ENCODE measurements at regions not wholly inside any gene's neighbourhood (a gene's known extent, or its start where the extent isn't known, plus 50 kb on each side); places are given as distances from the start of the nearest gene placed in this dataset.

GRCh38 chr2:13542642-13543041 lies 825.9 kb downstream of the TRIB2 start:
- TF ChIP-seq CTCF (IDR thresholded peaks at IDR 0.05): no peak
- no peak for TF ChIP-seq EZH2 (IDR thresholded peaks at IDR 0.05; ENCODE audit: borderline replicate concordance, insufficient read depth, low read depth, low read length, poor library complexity, severe bottlenecking)

Measured in B cell (primary cell).